Activated CD4-positive, alpha-beta memory T cell treated with anti-CD3 and anti-CD28 coated beads, Interleukin-2, amount 10 ng/mL, durations not matched to agents 7 days and 5 days (primary cell): ENCODE measurements at regions not wholly inside any gene's neighbourhood (a gene's known extent, or its start where the extent isn't known, plus 50 kb on each side); places are given as distances from the start of the nearest gene placed in this dataset.

Experiments used
- CTCF ChIA-PET: fragments of 350-600 bp; sonication (Branson Sonifier 250); formaldehyde crosslinking; loops from one replicate; lab custom pipeline; 2021; ENCODE audit warnings: antibody characterized with exemption, inconsistent platforms; lab: Charles Lee
- POLR2A ChIA-PET: fragments of 350-600 bp; sonication (Branson Sonifier 250); formaldehyde crosslinking; loops from one replicate; lab custom pipeline; 2021; ENCODE audit warnings: antibody characterized with exemption; lab: Charles Lee
- DNase-seq: peaks from one replicate; pipeline ENCODE4 v3.0.0-alpha.2; 2020
- H3K27ac Mint-ChIP-seq: one replicate; pipeline ENCODE4 v1.8.0; 2021; ENCODE audit warnings: mild to moderate bottlenecking, mixed read lengths
- H3K27me3 Mint-ChIP-seq: one replicate; pipeline ENCODE4 v1.8.0; 2021; ENCODE audit warnings: mixed read lengths
- H3K36me3 Mint-ChIP-seq: one replicate; pipeline ENCODE4 v1.8.0; 2021; ENCODE audit warnings: low read depth, mixed read lengths
- H3K4me1 Mint-ChIP-seq: one replicate; pipeline ENCODE4 v1.8.0; 2021; ENCODE audit warnings: mixed read lengths
- H3K4me3 Mint-ChIP-seq: one replicate; pipeline ENCODE4 v1.8.0; 2021; ENCODE audit warnings: mild to moderate bottlenecking, mixed read lengths
- H3K9me3 Mint-ChIP-seq: one replicate; pipeline ENCODE4 v1.8.0; 2021; ENCODE audit warnings: mixed read lengths

DNA sequence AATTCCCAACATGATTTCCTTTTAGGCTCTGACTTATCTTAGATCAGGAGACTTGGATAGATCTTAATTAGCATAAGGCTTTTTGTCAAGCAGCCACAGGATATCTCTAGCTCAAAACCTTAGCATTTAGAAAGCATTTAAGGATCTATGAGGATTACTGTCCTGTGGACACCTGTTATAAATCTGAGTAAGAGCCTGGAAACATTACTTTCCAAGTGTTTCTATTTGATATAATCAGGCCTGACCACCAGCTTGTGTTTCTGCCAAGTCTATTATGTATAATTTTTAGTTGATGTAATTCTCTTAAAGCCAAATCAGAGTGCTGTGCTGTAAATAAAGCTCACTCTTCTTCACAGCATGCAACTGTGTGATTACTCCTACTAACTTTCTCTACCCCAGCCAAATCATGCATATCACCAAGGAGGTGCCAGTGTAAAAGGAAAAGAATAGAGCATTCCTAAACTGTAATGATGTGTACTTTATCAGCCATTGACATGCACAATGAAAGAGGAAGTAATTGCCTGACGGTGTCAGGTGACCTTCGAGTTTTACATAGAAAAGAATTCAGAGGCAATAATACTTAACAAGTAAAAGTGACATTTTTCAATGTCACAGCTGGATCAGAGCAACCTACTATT lies 309.9 kb upstream of the PRMT6 start:
- ChIA-PET CTCF (no interaction called here), POLR2A (no interaction called here)
- H3K36me3 Mint-ChIP-seq: no peaks in the 10 kb centered on the region

DNA sequence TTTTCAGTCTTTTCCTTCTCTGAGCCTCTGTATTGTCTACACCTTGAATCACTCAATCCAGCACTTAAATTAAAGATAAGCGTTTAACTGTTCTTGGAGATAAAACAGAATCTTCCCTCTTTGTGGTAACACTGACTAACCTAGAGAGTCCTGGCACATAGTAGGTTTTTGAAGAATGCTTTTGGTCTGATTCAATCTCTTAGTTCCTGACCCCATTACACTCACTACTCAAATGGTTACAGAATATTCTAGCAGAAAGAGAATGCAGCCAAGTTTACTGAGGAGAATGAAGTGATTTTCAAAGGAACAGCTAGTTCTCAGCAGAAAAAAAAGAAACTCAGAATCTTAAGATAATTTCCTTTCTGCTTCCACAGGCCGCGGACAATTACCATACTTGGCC lies 309.2 kb upstream of the PRMT6 start:
- no peak overlapping the region for H3K27ac Mint-ChIP-seq
- DNase-seq: no peak
- CTCF ChIA-PET: no interaction called here
- H3K27me3 Mint-ChIP-seq: no peaks in the 10 kb centered on the region
- H3K4me1 Mint-ChIP-seq: no peaks in the 10 kb centered on the region
- H3K4me3 Mint-ChIP-seq: no peak overlapping the region
- no peaks in the 10 kb centered on the region for H3K9me3 Mint-ChIP-seq
- POLR2A ChIA-PET: no interaction called here
- no peaks in the 10 kb centered on the region for H3K36me3 Mint-ChIP-seq

More for the DNA sequence above, 309.9 kb upstream of the PRMT6 start:
- H3K27me3 Mint-ChIP-seq: no peaks in the 10 kb centered on the region
- DNase-seq: no peak
- H3K27ac Mint-ChIP-seq: no peak overlapping the region
- no peaks in the 10 kb centered on the region for H3K9me3 Mint-ChIP-seq
- no peak overlapping the region for H3K4me3 Mint-ChIP-seq
- H3K4me1 Mint-ChIP-seq: no peaks in the 10 kb centered on the region

DNA sequence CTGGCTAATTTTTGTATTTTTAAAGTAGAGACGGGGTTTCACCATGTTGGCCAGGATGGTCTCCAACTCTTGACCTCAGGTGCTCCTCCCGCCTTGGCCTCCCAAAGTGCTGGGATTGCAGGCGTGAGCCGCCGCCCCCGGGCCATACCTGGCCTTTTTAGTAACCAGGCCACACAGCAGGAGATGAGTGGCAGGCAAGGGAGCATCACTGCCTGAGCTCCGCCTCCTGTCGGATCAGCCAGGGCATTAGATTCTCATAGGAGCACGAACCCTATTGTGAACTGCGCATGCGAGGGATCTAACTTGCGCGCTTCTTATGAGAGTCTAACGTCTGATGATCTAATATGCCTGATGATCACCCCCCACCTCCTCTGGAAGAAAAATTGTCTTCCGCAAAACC lies 308.7 kb upstream of the PRMT6 start:
- DNase-seq: no peak
- POLR2A ChIA-PET: no interaction called here
- Mint-ChIP-seq H3K4me3 (no peak overlapping the region), H3K4me1 (no peaks in the 10 kb centered on the region), H3K27ac (no peak overlapping the region), H3K27me3 (no peaks in the 10 kb centered on the region), H3K36me3 (no peaks in the 10 kb centered on the region), H3K9me3 (no peaks in the 10 kb centered on the region)
- CTCF ChIA-PET: no interaction called here

DNA sequence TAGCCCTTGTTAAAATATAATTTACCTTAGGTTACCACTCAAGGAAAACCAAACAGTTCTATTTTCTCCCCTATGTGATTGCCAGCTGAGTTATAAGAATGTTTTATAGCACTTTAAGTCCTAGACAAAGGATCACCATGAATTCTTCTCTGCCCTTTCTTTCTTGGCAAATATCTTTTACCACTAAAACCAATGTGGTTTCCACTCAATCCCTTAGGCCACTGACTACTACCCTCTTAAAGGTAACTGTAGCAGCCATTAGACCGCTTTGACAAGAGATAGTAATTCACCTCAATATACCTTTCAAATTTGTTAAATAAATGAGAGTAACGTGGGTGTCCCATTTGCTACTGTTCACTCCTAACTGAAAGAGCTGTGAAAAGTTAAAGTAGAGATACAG lies 307.9 kb upstream of the PRMT6 start:
- Mint-ChIP-seq H3K4me1 (no peaks in the 10 kb centered on the region), H3K27ac (no peak overlapping the region)

DNA sequence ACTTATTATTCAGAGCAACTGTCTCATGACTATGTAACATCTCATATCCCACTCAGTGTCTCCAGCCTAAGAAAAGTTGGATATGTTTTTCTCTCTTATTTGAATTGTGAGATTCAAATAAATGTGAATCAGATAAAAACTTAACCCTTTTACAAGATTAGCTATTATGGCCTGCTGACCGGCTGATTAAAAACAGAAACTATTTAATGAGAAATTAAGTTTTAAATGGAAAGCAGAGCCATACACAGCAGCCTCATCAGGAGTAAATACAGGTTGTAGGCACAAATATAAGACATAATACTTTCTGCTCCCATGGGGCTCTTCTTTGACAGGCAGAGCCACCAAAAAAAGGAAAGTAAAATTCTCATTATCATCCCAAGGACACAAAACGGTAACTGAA lies 307.0 kb upstream of the PRMT6 start:
- Mint-ChIP-seq H3K36me3 (no peaks in the 10 kb centered on the region), H3K27ac (no peak overlapping the region), H3K9me3 (no peaks in the 10 kb centered on the region), H3K27me3 (no peaks in the 10 kb centered on the region), H3K4me3 (no peak overlapping the region), H3K4me1 (no peaks in the 10 kb centered on the region)
- ChIA-PET CTCF (no interaction called here), POLR2A (no interaction called here)
- no peak for DNase-seq

More for the DNA sequence above, 307.9 kb upstream of the PRMT6 start:
- Mint-ChIP-seq H3K9me3 (no peaks in the 10 kb centered on the region), H3K27me3 (no peaks in the 10 kb centered on the region), H3K36me3 (no peaks in the 10 kb centered on the region), H3K4me3 (no peak overlapping the region)
- CTCF ChIA-PET: no interaction called here
- POLR2A ChIA-PET: no interaction called here
- no peak for DNase-seq

DNA sequence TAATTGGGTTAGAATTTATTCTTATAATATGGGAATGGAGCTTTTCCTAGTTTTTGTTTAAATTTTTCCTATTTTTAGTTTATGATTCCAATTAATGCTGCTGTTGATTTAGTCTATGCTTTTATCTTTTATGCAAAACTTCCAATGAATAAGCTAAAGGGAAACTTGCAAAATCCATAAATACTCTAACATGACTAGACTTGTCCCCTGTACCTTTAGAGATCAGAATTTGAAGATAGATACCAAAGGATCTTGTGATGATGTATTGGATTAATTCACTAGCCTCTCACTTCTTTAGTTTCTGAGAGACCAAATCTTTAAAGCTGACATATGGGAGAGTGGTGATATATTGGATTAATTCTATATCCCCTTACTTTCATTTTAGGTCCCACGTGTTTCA lies 306.6 kb upstream of the PRMT6 start:
- H3K9me3 Mint-ChIP-seq: no peaks in the 10 kb centered on the region
- no peaks in the 10 kb centered on the region for H3K4me1 Mint-ChIP-seq
- DNase-seq: no peak
- ChIA-PET POLR2A (no interaction called here), CTCF (no interaction called here)
- H3K27me3 Mint-ChIP-seq: no peaks in the 10 kb centered on the region
- H3K4me3 Mint-ChIP-seq: no peak overlapping the region
- H3K27ac Mint-ChIP-seq: no peak overlapping the region
- H3K36me3 Mint-ChIP-seq: no peaks in the 10 kb centered on the region

DNA sequence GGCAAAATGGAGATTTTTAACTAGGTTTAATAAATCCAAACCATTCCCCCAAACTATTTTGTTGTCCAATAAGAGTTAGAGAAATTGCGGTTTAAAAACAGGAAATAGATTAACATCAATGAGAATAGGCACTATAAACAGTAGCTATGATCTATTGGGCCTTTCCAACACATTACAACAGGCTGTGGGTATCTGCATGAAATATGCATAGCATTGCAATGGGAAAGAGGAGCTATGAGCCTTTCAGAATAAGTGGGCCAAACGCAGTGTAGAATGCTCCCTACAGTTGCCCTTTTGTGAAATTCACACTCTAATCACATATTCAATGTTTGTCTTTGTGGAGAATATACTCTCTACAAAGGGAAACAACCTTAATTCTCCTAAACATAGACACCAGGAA lies 305.5 kb upstream of the PRMT6 start:
- no peaks in the 10 kb centered on the region for H3K4me1 Mint-ChIP-seq
- H3K36me3 Mint-ChIP-seq: no peaks in the 10 kb centered on the region
- no peak for DNase-seq
- ChIA-PET POLR2A (no interaction called here), CTCF (no interaction called here)
- H3K27me3 Mint-ChIP-seq: no peaks in the 10 kb centered on the region
- H3K9me3 Mint-ChIP-seq: peaks cover 2% of the 10 kb centered on the region
- no peak overlapping the region for H3K4me3 Mint-ChIP-seq
- H3K27ac Mint-ChIP-seq: no peak overlapping the region

DNA sequence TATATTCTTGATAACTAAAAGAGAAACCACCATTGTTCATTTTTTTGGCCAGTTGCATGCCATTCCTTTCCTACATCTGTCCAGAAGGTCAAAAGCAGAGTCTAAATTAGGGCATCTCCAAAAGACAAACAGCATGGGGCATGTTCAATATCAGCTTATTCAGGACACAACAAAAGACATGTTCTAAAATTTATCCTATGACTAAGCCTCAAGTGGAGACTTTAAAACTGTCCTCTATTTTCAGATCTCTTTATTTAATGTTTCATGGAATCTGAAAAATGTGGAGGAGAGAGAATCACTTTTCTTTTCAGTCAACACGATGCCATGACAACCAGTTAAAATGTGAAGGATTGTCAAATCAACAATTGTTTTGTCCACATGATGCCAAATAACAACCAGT lies 303.4 kb upstream of the PRMT6 start:
- H3K36me3 Mint-ChIP-seq: no peaks in the 10 kb centered on the region
- H3K4me1 Mint-ChIP-seq: no peaks in the 10 kb centered on the region
- H3K27me3 Mint-ChIP-seq: no peaks in the 10 kb centered on the region
- ChIA-PET CTCF (no interaction called here), POLR2A (no interaction called here)
- DNase-seq: no peak
- no peak overlapping the region for H3K27ac Mint-ChIP-seq
- no peak overlapping the region for H3K4me3 Mint-ChIP-seq
- H3K9me3 Mint-ChIP-seq: peaks cover 2% of the 10 kb centered on the region

DNA sequence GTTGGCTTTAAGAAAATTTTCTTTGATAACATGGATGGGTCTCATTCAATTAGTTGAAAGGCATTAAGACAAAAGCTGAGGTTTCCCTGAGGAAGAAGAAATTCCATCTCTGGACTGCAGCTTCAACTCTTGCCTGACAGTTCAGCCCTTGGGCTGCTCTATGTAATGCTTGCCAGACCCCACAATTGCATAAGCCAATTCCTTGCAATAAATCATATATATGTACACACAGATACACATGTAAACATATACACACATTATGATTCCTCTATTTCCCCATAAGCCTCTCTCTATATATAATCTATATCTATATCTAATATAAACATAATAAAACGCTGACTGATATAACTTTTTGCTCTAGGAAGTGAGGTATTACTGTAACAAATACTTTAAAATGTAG lies 301.5 kb upstream of the PRMT6 start:
- H3K27ac Mint-ChIP-seq: no peak overlapping the region
- H3K36me3 Mint-ChIP-seq: no peaks in the 10 kb centered on the region
- no peak for DNase-seq
- CTCF ChIA-PET: no interaction called here
- H3K27me3 Mint-ChIP-seq: no peaks in the 10 kb centered on the region
- H3K4me1 Mint-ChIP-seq: no peaks in the 10 kb centered on the region
- H3K4me3 Mint-ChIP-seq: no peak overlapping the region
- peaks cover 2% of the 10 kb centered on the region for H3K9me3 Mint-ChIP-seq
- POLR2A ChIA-PET: no interaction called here

DNA sequence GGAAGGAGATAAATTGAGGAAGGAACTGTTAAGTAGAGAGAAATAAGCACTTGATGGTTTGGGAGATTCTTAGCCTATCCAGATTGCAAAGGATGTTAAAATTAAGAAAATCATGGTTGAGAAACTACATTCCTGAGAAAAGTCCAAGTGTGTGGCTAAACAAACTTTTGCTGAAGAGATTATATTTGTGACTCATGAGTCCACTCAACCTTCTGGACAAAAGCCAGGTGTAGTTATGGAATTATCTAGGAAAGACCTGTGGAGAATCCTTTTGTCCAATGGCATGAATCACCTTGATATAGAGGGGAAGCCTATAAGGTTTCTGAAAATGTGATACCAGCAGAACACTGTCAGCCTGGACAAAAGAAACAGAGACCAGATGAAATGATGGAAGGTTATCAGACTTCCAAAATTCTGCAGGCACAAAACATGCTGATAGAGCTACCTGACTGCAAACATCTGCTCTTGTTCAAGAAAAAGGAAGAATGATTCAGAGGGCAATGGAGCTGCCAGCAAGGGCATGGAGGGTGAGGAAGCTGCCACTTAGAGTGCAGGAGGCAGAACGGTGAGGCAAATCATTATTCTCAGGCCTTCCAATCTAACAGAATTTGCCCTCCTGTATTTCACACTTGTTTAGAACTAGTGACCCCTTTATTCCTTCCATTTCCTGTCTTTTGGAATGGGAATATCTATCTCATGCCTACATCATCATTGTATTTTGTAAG lies 300.6 kb upstream of the PRMT6 start:
- no peaks in the 10 kb centered on the region for H3K4me1 Mint-ChIP-seq
- DNase-seq: no peak
- ChIA-PET POLR2A (no interaction called here), CTCF (no interaction called here)
- H3K4me3 Mint-ChIP-seq: no peak overlapping the region
- H3K9me3 Mint-ChIP-seq: peaks cover 2% of the 10 kb centered on the region
- H3K27me3 Mint-ChIP-seq: no peaks in the 10 kb centered on the region
- H3K36me3 Mint-ChIP-seq: no peaks in the 10 kb centered on the region
- no peak overlapping the region for H3K27ac Mint-ChIP-seq

DNA sequence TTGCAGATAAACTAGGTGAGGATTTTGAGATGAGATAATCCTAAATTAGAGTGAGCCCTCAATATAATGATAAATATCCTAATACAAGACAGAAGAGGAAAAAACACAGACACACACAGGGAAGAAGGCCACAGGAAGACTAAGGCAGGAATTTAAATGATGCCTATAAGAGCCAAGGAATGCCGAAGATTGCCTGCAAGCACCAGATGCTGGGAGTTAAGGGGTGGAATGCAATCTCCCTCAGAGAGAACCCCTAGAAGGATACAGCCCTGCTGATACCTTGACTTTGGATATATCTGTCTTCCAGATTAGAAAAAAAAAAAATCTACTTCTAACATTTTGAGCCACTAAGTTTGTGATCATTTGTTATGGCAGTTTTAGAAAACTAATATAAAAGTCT lies 299.7 kb upstream of the PRMT6 start:
- no peak overlapping the region for H3K4me3 Mint-ChIP-seq
- peaks cover 2% of the 10 kb centered on the region for H3K9me3 Mint-ChIP-seq
- H3K27ac Mint-ChIP-seq: no peak overlapping the region
- ChIA-PET POLR2A (no interaction called here), CTCF (no interaction called here)
- H3K36me3 Mint-ChIP-seq: no peaks in the 10 kb centered on the region
- no peaks in the 10 kb centered on the region for H3K4me1 Mint-ChIP-seq
- no peaks in the 10 kb centered on the region for H3K27me3 Mint-ChIP-seq
- DNase-seq: no peak

DNA sequence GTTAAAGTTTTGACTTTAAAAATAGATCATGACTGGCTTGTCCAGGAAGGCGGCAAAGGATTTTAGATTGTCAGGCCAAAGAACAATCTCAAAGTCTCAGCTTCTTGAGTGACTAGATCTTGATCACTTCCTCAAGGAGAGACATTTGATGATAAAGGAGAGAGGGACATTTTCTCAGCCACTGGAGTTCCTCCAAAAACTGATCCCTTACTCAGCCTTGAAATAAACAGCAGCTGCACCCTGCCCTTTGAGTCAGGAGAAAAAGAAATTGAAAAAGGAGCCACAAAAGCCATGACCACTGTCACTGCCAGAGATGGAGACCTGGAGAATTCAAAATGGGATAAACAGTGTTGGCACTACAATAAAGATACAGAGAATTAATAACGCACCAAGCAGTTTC lies 288.4 kb upstream of the PRMT6 start:
- ChIA-PET CTCF (no interaction called here), POLR2A (no interaction called here)
- Mint-ChIP-seq H3K27me3 (no peaks in the 10 kb centered on the region), H3K9me3 (no peaks in the 10 kb centered on the region), H3K4me3 (no peak overlapping the region), H3K27ac (no peak overlapping the region), H3K4me1 (no peaks in the 10 kb centered on the region), H3K36me3 (no peaks in the 10 kb centered on the region)
- no peak for DNase-seq

DNA sequence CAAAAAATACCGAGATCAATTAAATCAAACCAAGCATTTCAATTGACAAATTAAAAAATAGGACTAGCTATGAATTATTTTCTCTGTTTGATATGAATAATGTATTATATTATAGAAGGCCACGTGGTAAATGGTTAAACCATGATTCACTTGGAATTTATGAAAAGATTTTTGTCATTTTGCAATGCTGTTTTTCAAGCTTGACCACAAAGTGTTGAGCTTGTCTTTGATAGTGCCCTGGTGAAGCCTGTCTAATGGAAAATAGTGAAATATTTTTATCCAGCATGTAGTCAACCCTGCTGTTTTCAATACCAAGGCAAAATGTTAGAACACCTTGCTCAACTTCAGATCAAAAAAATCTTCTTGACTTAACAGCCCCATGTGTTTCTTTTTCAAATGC lies 288.0 kb upstream of the PRMT6 start:
- DNase-seq: no peak
- POLR2A ChIA-PET: no interaction called here
- Mint-ChIP-seq H3K4me1 (no peaks in the 10 kb centered on the region), H3K4me3 (no peak overlapping the region), H3K9me3 (no peaks in the 10 kb centered on the region), H3K27me3 (no peaks in the 10 kb centered on the region), H3K27ac (no peak overlapping the region), H3K36me3 (no peaks in the 10 kb centered on the region)
- CTCF ChIA-PET: no interaction called here

DNA sequence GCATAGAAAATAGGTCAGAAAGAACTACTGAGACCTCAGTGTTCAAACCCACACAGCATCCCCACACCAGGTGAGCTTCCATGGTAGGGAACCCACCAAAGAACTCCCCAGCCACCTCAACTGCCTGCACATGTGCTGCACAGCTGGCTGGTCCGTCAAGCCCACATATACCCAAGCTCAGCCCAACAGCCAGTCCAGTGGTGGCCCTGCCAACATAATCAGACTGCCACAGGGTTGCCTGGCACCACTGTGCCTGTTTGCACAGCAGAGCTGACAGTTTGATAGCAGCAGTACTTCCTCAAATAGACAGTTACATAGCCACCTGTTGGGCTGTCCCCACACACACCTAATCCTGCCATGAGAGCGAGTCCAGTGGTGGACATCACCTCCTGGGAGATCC lies 283.3 kb upstream of the PRMT6 start:
- Mint-ChIP-seq H3K36me3 (no peaks in the 10 kb centered on the region), H3K4me3 (no peak overlapping the region), H3K9me3 (peaks cover 13% of the 10 kb centered on the region), H3K27me3 (no peaks in the 10 kb centered on the region), H3K27ac (no peak overlapping the region), H3K4me1 (no peaks in the 10 kb centered on the region)
- CTCF ChIA-PET: no interaction called here
- POLR2A ChIA-PET: no interaction called here
- no peak for DNase-seq
